ENCODE measurements at regions not wholly inside any gene's neighbourhood (a gene's known extent, or its start where the extent isn't known, plus 50 kb on each side); places are given as distances from the start of the nearest gene placed in this dataset.

GRCh38 chr20:57030611-57031600, 235.5 kb downstream of the BMP7 start:
- H3K4me3 Mint-ChIP-seq, result no peak overlapping the region
- no peaks in the 10 kb centered on the region for H3K36me3 Mint-ChIP-seq
- no peak overlapping the region for H3K27ac Mint-ChIP-seq
- H3K4me1 ChIP-seq (ENCODE audit: control insufficient read depth, insufficient read depth, low read length, poor library complexity, severe bottlenecking), result no peaks in the 10 kb centered on the region
- peaks cover 0 to 2% of the 10 kb centered on the region in 2 experiments for H3K9me3 ChIP-seq (ENCODE audit: control insufficient read depth in 2 of 2, low read length in 2 of 2)
- no peak for DNase-seq
- H3K4me1 Mint-ChIP-seq, result no peaks in the 10 kb centered on the region
- H3K9me3 Mint-ChIP-seq, result peaks cover 0 to 5% (median 2%) of the 10 kb centered on the region in 7 donors
- no peak for ATAC-seq (ENCODE audit: low read depth in 2 of 2)
- no peak overlapping the region for H3K4me3 ChIP-seq (ENCODE audit: low read depth, low read length)
- no peak overlapping the region for H3K27ac ChIP-seq (ENCODE audit: insufficient read depth, low read length, poor library complexity, severe bottlenecking)
- no peaks in the 10 kb centered on the region for H3K36me3 ChIP-seq (ENCODE audit: control insufficient read depth, insufficient read depth, low read length)
- peaks cover under 1% of the 10 kb centered on the region for H3K27me3 Mint-ChIP-seq
- no peaks in the 10 kb centered on the region for H3K27me3 ChIP-seq (ENCODE audit: control insufficient read depth, insufficient read depth, low read length)

GRCh38 chr20:57031867-57032355, 234.5 kb downstream of the BMP7 start:
- H3K4me3 Mint-ChIP-seq, result no peak overlapping the region
- Histone ChIP-seq H3K4me3 (ENCODE audit: low read depth, low read length) (no peak overlapping the region), H3K36me3 (ENCODE audit: control insufficient read depth, insufficient read depth, low read length) (no peaks in the 10 kb centered on the region), H3K27me3 (ENCODE audit: control insufficient read depth, insufficient read depth, low read length) (no peaks in the 10 kb centered on the region), H3K27ac (ENCODE audit: insufficient read depth, low read length, poor library complexity, severe bottlenecking) (no peak overlapping the region), H3K9me3 (ENCODE audit: control insufficient read depth in 2 of 2, low read length in 2 of 2) (peaks cover 0 to 2% of the 10 kb centered on the region in 2 experiments), H3K4me1 (ENCODE audit: control insufficient read depth, insufficient read depth, low read length, poor library complexity, severe bottlenecking) (no peaks in the 10 kb centered on the region)
- no peaks in the 10 kb centered on the region for H3K36me3 Mint-ChIP-seq
- peaks cover 9% of the 10 kb centered on the region for H3K27me3 Mint-ChIP-seq
- DNase-seq, result no peak
- peaks cover 0 to 5% (median 2%) of the 10 kb centered on the region in 7 donors for H3K9me3 Mint-ChIP-seq
- H3K27ac Mint-ChIP-seq, result no peak overlapping the region
- no peaks in the 10 kb centered on the region for H3K4me1 Mint-ChIP-seq
- no peak for ATAC-seq (ENCODE audit: low read depth in 2 of 2)

DNA sequence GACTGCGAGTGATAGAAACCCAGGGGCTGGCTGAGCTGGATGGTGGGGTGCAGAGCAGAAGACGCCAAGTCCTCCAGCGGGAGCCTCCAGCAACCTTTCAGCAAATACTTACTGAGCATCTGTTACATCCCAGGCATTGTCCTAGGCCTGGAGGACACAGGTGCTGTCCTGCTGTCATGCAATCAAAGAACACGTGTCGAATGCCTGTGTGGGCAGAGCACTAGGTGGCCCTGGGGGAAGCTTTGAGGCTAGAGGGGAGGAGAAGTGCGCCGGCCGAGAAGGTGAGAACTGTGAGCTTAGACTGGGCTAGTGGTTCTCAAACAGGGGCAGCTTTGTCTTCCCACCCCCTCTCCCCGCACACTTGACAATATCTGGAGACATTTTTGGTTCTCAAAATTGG, 233.6 kb downstream of the BMP7 start:
- ATAC-seq (ENCODE audit: low read depth in 2 of 2) (no peak), DNase-seq (no peak)
- Histone ChIP-seq H3K27ac (ENCODE audit: insufficient read depth, low read length, poor library complexity, severe bottlenecking) (no peak overlapping the region), H3K36me3 (ENCODE audit: control insufficient read depth, insufficient read depth, low read length) (no peaks in the 10 kb centered on the region), H3K4me1 (ENCODE audit: control insufficient read depth, insufficient read depth, low read length, poor library complexity, severe bottlenecking) (no peaks in the 10 kb centered on the region), H3K4me3 (ENCODE audit: low read depth, low read length) (no peak overlapping the region), H3K27me3 (ENCODE audit: control insufficient read depth, insufficient read depth, low read length) (no peaks in the 10 kb centered on the region), H3K9me3 (ENCODE audit: control insufficient read depth in 2 of 2, low read length in 2 of 2) (peaks cover 0 to 2% of the 10 kb centered on the region in 2 experiments)
- Mint-ChIP-seq H3K27me3 (peaks cover 13% of the 10 kb centered on the region), H3K36me3 (no peaks in the 10 kb centered on the region), H3K9me3 (peaks cover 0 to 7% (median 2%) of the 10 kb centered on the region in 7 donors), H3K27ac (no peak overlapping the region), H3K4me3 (no peak overlapping the region), H3K4me1 (no peaks in the 10 kb centered on the region)

GRCh38 chr20:57034001-57034400, 232.4 kb downstream of the BMP7 start:
- Mint-ChIP-seq H3K9me3 (peaks cover 0 to 5% (median 2%) of the 10 kb centered on the region in 7 donors), H3K36me3 (no peaks in the 10 kb centered on the region), H3K27me3 (peaks cover 13% of the 10 kb centered on the region), H3K4me1 (no peaks in the 10 kb centered on the region), H3K27ac (no peak overlapping the region), H3K4me3 (no peak overlapping the region)
- peaks cover 0 to 2% of the 10 kb centered on the region in 2 experiments for H3K9me3 ChIP-seq (ENCODE audit: control insufficient read depth in 2 of 2, low read length in 2 of 2)
- H3K4me1 ChIP-seq (ENCODE audit: control insufficient read depth, insufficient read depth, low read length, poor library complexity, severe bottlenecking), result no peaks in the 10 kb centered on the region
- no peak overlapping the region for H3K27ac ChIP-seq (ENCODE audit: insufficient read depth, low read length, poor library complexity, severe bottlenecking)
- no peaks in the 10 kb centered on the region for H3K27me3 ChIP-seq (ENCODE audit: control insufficient read depth, insufficient read depth, low read length)
- no peak for DNase-seq
- ATAC-seq (ENCODE audit: low read depth in 2 of 2), result no peak
- H3K36me3 ChIP-seq (ENCODE audit: control insufficient read depth, insufficient read depth, low read length), result no peaks in the 10 kb centered on the region
- no peak overlapping the region for H3K4me3 ChIP-seq (ENCODE audit: low read depth, low read length)

DNA sequence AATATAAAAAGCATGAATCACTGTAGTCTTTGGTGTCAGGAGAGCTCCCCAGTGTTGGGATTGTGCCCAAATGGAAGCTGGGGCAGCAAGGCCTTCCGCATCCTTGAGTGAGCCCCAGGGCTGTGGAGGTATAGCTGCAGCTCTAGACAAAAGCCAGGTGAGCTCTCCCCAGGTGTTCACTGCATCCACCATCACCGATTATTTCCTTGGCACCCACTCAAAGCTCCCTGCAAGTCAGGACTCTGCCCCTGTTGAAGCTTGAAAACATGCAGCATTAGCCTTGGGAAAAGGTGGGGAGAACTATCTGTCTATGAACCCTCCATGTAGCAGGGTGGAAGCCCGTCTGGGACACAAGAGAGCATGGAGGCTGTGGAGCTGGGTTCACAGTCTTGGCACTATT, 228.8 kb downstream of the BMP7 start:
- peaks cover 0 to 5% (median 2%) of the 10 kb centered on the region in 7 donors for H3K9me3 Mint-ChIP-seq
- no peaks in the 10 kb centered on the region for H3K4me1 ChIP-seq (ENCODE audit: control insufficient read depth, insufficient read depth, low read length, poor library complexity, severe bottlenecking)

DNA sequence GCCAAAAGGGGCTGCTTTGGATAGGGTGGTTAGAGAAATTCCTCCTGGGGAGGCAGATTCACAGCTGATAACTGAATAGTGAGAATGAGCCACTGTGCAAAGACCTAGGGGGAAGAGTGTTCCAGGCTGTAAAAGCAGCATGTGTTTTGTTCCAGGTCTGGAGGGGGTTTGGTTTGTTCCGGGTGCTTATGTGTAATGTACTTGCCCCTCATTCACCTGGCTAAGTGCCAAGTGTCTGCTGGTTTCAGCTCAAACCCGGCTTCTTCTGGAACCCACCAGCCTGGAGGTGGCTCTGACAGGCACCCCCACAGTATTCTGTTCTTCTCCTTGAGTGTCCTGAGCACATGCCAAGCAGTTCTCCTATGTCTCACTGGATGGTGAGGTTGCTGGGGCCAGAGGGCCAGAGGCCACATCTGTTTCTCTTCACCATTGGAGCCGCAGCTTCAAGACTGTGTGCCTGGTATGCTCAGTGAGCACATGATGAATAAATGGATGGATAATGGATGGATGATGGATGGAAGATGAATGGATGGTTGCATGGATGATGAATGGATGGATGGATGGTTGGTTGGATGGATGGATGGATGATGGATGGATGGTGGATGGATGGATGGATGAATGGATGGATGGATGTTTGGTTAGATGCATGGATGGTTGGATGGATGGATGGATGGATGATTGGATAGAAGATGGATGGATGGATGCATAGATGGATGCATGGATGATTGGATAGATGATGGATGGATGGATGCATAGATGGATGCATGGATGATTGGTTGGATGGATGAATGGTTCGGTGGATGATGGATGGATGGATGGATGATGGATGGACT, 227.6 kb downstream of the BMP7 start:
- ATAC-seq (ENCODE audit: low read depth in 2 of 2) (no peak), DNase-seq (no peak)
- Histone ChIP-seq H3K36me3 (ENCODE audit: control insufficient read depth, insufficient read depth, low read length) (no peaks in the 10 kb centered on the region), H3K27ac (ENCODE audit: insufficient read depth, low read length, poor library complexity, severe bottlenecking) (no peak overlapping the region), H3K4me1 (ENCODE audit: control insufficient read depth, insufficient read depth, low read length, poor library complexity, severe bottlenecking) (no peaks in the 10 kb centered on the region), H3K27me3 (ENCODE audit: control insufficient read depth, insufficient read depth, low read length) (no peaks in the 10 kb centered on the region), H3K9me3 (ENCODE audit: control insufficient read depth in 2 of 2, low read length in 2 of 2) (peaks cover 0 to 2% of the 10 kb centered on the region in 2 experiments), H3K4me3 (ENCODE audit: low read depth, low read length) (no peak overlapping the region)
- H3K4me3 Mint-ChIP-seq, result no peak overlapping the region
- H3K4me1 Mint-ChIP-seq, result no peaks in the 10 kb centered on the region
- peaks cover 17% of the 10 kb centered on the region for H3K27me3 Mint-ChIP-seq
- H3K27ac Mint-ChIP-seq, result no peak overlapping the region
- H3K36me3 Mint-ChIP-seq, result no peaks in the 10 kb centered on the region
- peaks cover 0 to 5% (median 0%) of the 10 kb centered on the region in 7 donors for H3K9me3 Mint-ChIP-seq

More for the DNA sequence above, 228.8 kb downstream of the BMP7 start:
- no peak for ATAC-seq (ENCODE audit: low read depth in 2 of 2)
- H3K36me3 ChIP-seq (ENCODE audit: control insufficient read depth, insufficient read depth, low read length), result no peaks in the 10 kb centered on the region
- Mint-ChIP-seq H3K27ac (no peak overlapping the region), H3K27me3 (peaks cover 13% of the 10 kb centered on the region), H3K4me3 (no peak overlapping the region), H3K4me1 (no peaks in the 10 kb centered on the region), H3K36me3 (no peaks in the 10 kb centered on the region)
- no peak for DNase-seq
- H3K9me3 ChIP-seq (ENCODE audit: control insufficient read depth in 2 of 2, low read length in 2 of 2), result peaks cover 0 to 2% of the 10 kb centered on the region in 2 experiments
- H3K4me3 ChIP-seq (ENCODE audit: low read depth, low read length), result no peak overlapping the region
- H3K27me3 ChIP-seq (ENCODE audit: control insufficient read depth, insufficient read depth, low read length), result no peaks in the 10 kb centered on the region
- H3K27ac ChIP-seq (ENCODE audit: insufficient read depth, low read length, poor library complexity, severe bottlenecking), result no peak overlapping the region

DNA sequence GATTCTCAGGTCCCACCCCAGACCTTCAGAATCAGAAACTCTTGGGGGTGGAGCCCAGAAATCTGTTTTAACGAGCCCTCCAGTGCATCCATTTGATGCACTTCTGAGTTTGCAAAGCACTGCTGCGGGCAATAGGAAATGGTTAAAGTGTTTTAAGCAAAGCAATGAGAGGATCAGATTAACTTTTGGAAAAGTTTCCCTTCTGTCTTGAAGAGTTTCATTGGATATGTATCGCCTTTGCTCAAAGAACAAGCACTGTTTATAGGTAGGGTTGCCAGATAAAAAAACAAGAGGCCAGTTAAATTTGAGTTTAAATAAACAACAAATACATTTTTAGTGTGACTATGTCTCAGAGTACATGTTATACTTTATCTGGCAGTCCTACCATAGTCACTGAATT, 226.0 kb downstream of the BMP7 start:
- ATAC-seq (ENCODE audit: low read depth in 2 of 2) (no peak), DNase-seq (no peak)
- H3K36me3 ChIP-seq (ENCODE audit: control insufficient read depth, insufficient read depth, low read length), result no peaks in the 10 kb centered on the region
- H3K9me3 ChIP-seq (ENCODE audit: control insufficient read depth in 2 of 2, low read length in 2 of 2), result no peaks in the 10 kb centered on the region
- H3K36me3 Mint-ChIP-seq, result no peaks in the 10 kb centered on the region
- H3K27ac Mint-ChIP-seq, result no peak overlapping the region
- no peak overlapping the region for H3K27ac ChIP-seq (ENCODE audit: insufficient read depth, low read length, poor library complexity, severe bottlenecking)
- H3K4me3 ChIP-seq (ENCODE audit: low read depth, low read length), result no peak overlapping the region
- no peaks in the 10 kb centered on the region for H3K27me3 ChIP-seq (ENCODE audit: control insufficient read depth, insufficient read depth, low read length)
- no peaks in the 10 kb centered on the region for H3K4me1 ChIP-seq (ENCODE audit: control insufficient read depth, insufficient read depth, low read length, poor library complexity, severe bottlenecking)
- H3K9me3 Mint-ChIP-seq, result peaks cover 0 to 2% (median 0%) of the 10 kb centered on the region in 7 donors
- peaks cover 21% of the 10 kb centered on the region for H3K27me3 Mint-ChIP-seq
- H3K4me3 Mint-ChIP-seq, result no peak overlapping the region
- H3K4me1 Mint-ChIP-seq, result no peaks in the 10 kb centered on the region
